Calu3 (cell line): ENCODE measurements at regions not wholly inside any gene's neighbourhood (a gene's known extent, or its start where the extent isn't known, plus 50 kb on each side); places are given as distances from the start of the nearest gene placed in this dataset.

Experiments
- BruUV-seq: library from RNA; stranded (reverse); fragments of 400-500 nt; replicated peaks from 2 replicates; lab custom pipeline; 2021; lab: Mats Ljungman, UMichigan
- CTCF ChIA-PET: fragments of 300-600 bp; sonication (Branson Sonifier 250); formaldehyde crosslinking; loops from one replicate; lab custom pipeline; 2022; ENCODE audit warnings: antibody characterized with exemption; lab: Charles Lee
- DNase-seq: peaks from one replicate; pipeline ENCODE4 v3.0.0; 2022
- H3K27ac Mint-ChIP-seq: one replicate; pipeline ENCODE4 v1.8.0; 2022; ENCODE audit warnings: mixed read lengths; ENCODE audit not compliant: unreplicated experiment
- H3K27me3 Mint-ChIP-seq: one replicate; pipeline ENCODE4 v1.8.0; 2022; ENCODE audit warnings: mixed read lengths; ENCODE audit not compliant: unreplicated experiment
- H3K36me3 Mint-ChIP-seq: one replicate; pipeline ENCODE4 v1.8.0; 2022; ENCODE audit warnings: mild to moderate bottlenecking, moderate library complexity, mixed read lengths; ENCODE audit not compliant: insufficient read depth, unreplicated experiment
- H3K4me1 Mint-ChIP-seq: one replicate; pipeline ENCODE4 v1.8.0; 2022; ENCODE audit warnings: mild to moderate bottlenecking, low read depth, mixed read lengths; ENCODE audit not compliant: unreplicated experiment
- H3K4me3 Mint-ChIP-seq: one replicate; pipeline ENCODE4 v1.8.0; 2022; ENCODE audit warnings: mild to moderate bottlenecking, low read depth, moderate library complexity, mixed read lengths; ENCODE audit not compliant: unreplicated experiment
- H3K9me3 Mint-ChIP-seq: one replicate; pipeline ENCODE4 v1.8.0; 2022; ENCODE audit warnings: low read depth, mixed read lengths; ENCODE audit not compliant: unreplicated experiment
- CTCF ChIP-seq: fragments of 200-600 bp; IDR thresholded peaks from one replicate; pipeline ENCODE4 v1.8.0; 2022; ENCODE audit warnings: antibody characterized with exemption; ENCODE audit not compliant: unreplicated experiment
- intact Hi-C: fragments of 100-400 bp; cut with micrococcal nuclease; formaldehyde crosslinking; loops from one replicate; pipeline ENCODE4 v1.10.0; 2022; ENCODE audit not compliant: unreplicated experiment

GRCh38 chr7:85426487-85426960 lies 239.7 kb upstream of the SEMA3D start:
- H3K4me1 Mint-ChIP-seq, result no peaks in the 10 kb centered on the region
- CTCF ChIA-PET, result no interaction called here
- H3K4me3 Mint-ChIP-seq, result no peak overlapping the region
- DNase-seq, result no peak
- no peak for TF ChIP-seq CTCF
- H3K36me3 Mint-ChIP-seq, result no peaks in the 10 kb centered on the region
- no TSS peak for BruUV-seq
- H3K27me3 Mint-ChIP-seq, result no peaks in the 10 kb centered on the region
- no peak overlapping the region for H3K27ac Mint-ChIP-seq
- H3K9me3 Mint-ChIP-seq, result no peaks in the 10 kb centered on the region
- intact Hi-C loops, result no loop called here

- Mint-ChIP-seq H3K4me3 (no peak overlapping the region), H3K36me3 (no peaks in the 10 kb centered on the region), H3K4me1 (no peaks in the 10 kb centered on the region), H3K27me3 (no peaks in the 10 kb centered on the region), H3K27ac (no peak overlapping the region), H3K9me3 (no peaks in the 10 kb centered on the region)
- TF ChIP-seq CTCF, result no peak
- no TSS peak for BruUV-seq
- no peak for DNase-seq
- intact Hi-C loops, result no loop called here
- CTCF ChIA-PET, result interaction anchor here (0.6 kb wide), 1 partner anchor 51 kb away, joined by 3 read pairs; no protein-coding TSS in a partner anchor
Observed at GRCh38 chr7:85424298-85424697, 237.4 kb upstream of the SEMA3D start.

GRCh38 chr7:85423209-85423895 lies 236.5 kb upstream of the SEMA3D start:
- CTCF ChIA-PET, result no interaction called here
- no peak for DNase-seq
- no TSS peak for BruUV-seq
- H3K9me3 Mint-ChIP-seq, result no peaks in the 10 kb centered on the region
- intact Hi-C loops, result no loop called here
- H3K4me1 Mint-ChIP-seq, result no peaks in the 10 kb centered on the region
- no peak overlapping the region for H3K27ac Mint-ChIP-seq
- no peak for TF ChIP-seq CTCF
- H3K36me3 Mint-ChIP-seq, result no peaks in the 10 kb centered on the region
- no peak overlapping the region for H3K4me3 Mint-ChIP-seq
- no peaks in the 10 kb centered on the region for H3K27me3 Mint-ChIP-seq

- H3K4me3 Mint-ChIP-seq, result no peak overlapping the region
- intact Hi-C loops, result no loop called here
Observed at GRCh38 chr7:85415743-85416142, 228.9 kb upstream of the SEMA3D start.

More at GRCh38 chr7:85415743-85416142, 228.9 kb upstream of the SEMA3D start:
- Mint-ChIP-seq H3K4me1 (no peaks in the 10 kb centered on the region), H3K9me3 (no peaks in the 10 kb centered on the region), H3K36me3 (no peaks in the 10 kb centered on the region), H3K27me3 (no peaks in the 10 kb centered on the region), H3K27ac (no peak overlapping the region)
- no TSS peak for BruUV-seq
- DNase-seq, result no peak
- no peak for TF ChIP-seq CTCF
- CTCF ChIA-PET, result no interaction called here
